Sigmoid colon (tissue), 6 donors: ENCODE measurements at regions not wholly inside any gene's neighbourhood (a gene's known extent, or its start where the extent isn't known, plus 50 kb on each side); places are given as distances from the start of the nearest gene placed in this dataset.

Source experiments
- DNase-seq: peaks from one replicate; pipeline ENCODE4 v3.0.0-alpha.2; 2019
- H3K27ac ChIP-seq, 4 donors: fragments of 200-600 bp; sonication (generic); one replicate each; pipeline ENCODE4 v1.5.1; 2016 to 2019; ENCODE audit warnings: mild to moderate bottlenecking in 1 of 4
- H3K27me3 ChIP-seq, 3 donors: fragments of 200-600 bp; sonication (generic); one replicate each; pipeline ENCODE4 v1.5.1; 2019; ENCODE audit warnings: mild to moderate bottlenecking in 1 of 3
- H3K36me3 ChIP-seq, 4 donors: fragments of 200-600 bp; sonication (generic); one replicate each; pipeline ENCODE4 v1.5.1; 2016 to 2019
- H3K4me1 ChIP-seq, 4 donors: fragments of 200-600 bp; sonication (generic); one replicate each; pipeline ENCODE4 v1.5.1; 2017 to 2019
- H3K4me3 ChIP-seq, 4 donors: fragments of 200-600 bp; sonication (generic); one replicate each; pipeline ENCODE4 v1.5.1; 2017 to 2019; ENCODE audit warnings: mild to moderate bottlenecking in 2 of 4, moderate library complexity in 1 of 4
- H3K9me3 ChIP-seq, 4 donors: fragments of 200-600 bp in 3 of 4; sonication (generic) in 3 of 4; one replicate each; pipeline versions ENCODE4 v1.5.1 to v1.6.1; 2013 to 2019
- EP300 ChIP-seq, 4 donors: sonication (generic); formaldehyde crosslinking; IDR thresholded peaks; one replicate each; pipeline ENCODE4 v1.6.1; 2017; ENCODE audit warnings: antibody characterized with exemption in 4 of 4
- POLR2A ChIP-seq, 2 donors: fragments of 450-650 bp; IDR thresholded peaks; one replicate each; pipeline ENCODE4 v1.6.1; 2016; ENCODE audit warnings: antibody characterized with exemption in 2 of 2, mild to moderate bottlenecking in 2 of 2, moderate library complexity in 2 of 2
- POLR2AphosphoS5 ChIP-seq, 4 donors: sonication (generic); formaldehyde crosslinking; IDR thresholded peaks; one replicate each; pipeline ENCODE4 v1.6.1; 2017; ENCODE audit warnings: antibody characterized with exemption in 4 of 4
- WGBS, 2 donors: extraction: QIAGEN DNeasy Blood & Tissue Kit; methylation state at CpG; one replicate each; pipeline ENCODE4 v1.1.7; 2013; 5-methylcytosine and 5-hydroxymethylcytosine counted together
- intact Hi-C: fragments of 100-400 bp; cut with DNase I; formaldehyde crosslinking; loops from one replicate; pipeline ENCODE4 v1.15.1; 2023
- TF ChIP-seq, protein P1 (sequence below), 4 experiments: fragments of 450-650 bp in 3 of 4; fragments of 200-600 bp in 1 of 4; IDR thresholded peaks; one replicate each; pipeline ENCODE4 v1.5.1; 2016 to 2019; ENCODE audit warnings: antibody characterized with exemption in 4 of 4, mild to moderate bottlenecking in 3 of 4, moderate library complexity in 2 of 4
- donor health status: healthy with polysubstance abuse.
- donor health status: healthy.

DNA sequence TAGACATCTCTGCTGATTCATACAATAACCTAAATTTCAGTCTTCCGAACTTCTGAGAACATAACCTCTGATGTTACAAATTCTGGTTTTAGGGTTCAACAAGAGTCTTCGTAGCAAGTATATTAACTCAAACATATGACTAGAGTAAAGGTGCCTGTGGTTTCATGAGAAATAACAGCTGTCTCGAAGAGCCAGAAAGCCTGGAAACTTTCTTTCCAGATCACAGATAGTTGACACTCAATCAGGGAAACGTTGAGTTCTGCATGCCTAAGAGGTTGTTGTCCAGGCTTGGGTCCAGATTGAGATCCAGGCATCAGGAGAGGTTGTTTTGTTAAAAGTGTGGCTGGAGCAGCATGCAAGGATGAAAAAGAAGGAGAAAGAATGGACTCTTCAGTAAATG, 790.1 kb upstream of the AMELY start:
- 64 to 76% methylated on average over 4 of the region's 4 CpGs for WGBS, 2 donors
- Histone ChIP-seq H3K9me3 (no peaks in the 10 kb centered on the region), H3K4me1 (peaks cover 0 to 19% (median 2%) of the 10 kb centered on the region in 4 donors), H3K27ac (no peak overlapping the region), H3K4me3 (no peak overlapping the region), H3K36me3 (no peaks in the 10 kb centered on the region), H3K27me3 (no peaks in the 10 kb centered on the region)
- DNase-seq = no peak
- TF ChIP-seq POLR2A (IDR thresholded peaks at IDR 0.05) (no peak), POLR2AphosphoS5 (IDR thresholded peaks at IDR 0.05) (peak in 1 of 4 donors; percentile 17)
- intact Hi-C loops = no loop called here

DNA sequence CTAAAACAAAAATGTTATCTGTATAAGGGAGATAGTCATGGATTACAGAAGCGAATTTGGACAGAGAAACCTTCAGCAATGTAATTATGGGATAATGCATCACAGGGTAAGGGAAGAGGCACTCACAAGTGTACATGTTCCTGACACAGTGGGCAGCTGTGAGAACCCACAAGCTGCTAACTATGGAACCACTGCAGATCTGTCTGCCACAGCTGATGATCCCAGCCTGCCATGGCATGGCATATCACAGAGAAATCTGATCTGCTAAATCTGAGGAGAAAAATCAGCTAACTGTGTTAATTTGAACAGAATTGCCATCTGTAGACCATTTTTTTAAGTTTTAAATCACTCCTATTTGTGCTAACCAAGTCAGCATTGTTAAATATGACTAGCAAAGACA, 786.0 kb upstream of the AMELY start:
- H3K4me3 ChIP-seq = no peak overlapping the region
- TF ChIP-seq POLR2AphosphoS5 (IDR thresholded peaks at IDR 0.05) (no peak), EP300 (IDR thresholded peaks at IDR 0.05) (no peak), POLR2A (IDR thresholded peaks at IDR 0.05) (no peak)
- TF ChIP-seq, protein P1, sequence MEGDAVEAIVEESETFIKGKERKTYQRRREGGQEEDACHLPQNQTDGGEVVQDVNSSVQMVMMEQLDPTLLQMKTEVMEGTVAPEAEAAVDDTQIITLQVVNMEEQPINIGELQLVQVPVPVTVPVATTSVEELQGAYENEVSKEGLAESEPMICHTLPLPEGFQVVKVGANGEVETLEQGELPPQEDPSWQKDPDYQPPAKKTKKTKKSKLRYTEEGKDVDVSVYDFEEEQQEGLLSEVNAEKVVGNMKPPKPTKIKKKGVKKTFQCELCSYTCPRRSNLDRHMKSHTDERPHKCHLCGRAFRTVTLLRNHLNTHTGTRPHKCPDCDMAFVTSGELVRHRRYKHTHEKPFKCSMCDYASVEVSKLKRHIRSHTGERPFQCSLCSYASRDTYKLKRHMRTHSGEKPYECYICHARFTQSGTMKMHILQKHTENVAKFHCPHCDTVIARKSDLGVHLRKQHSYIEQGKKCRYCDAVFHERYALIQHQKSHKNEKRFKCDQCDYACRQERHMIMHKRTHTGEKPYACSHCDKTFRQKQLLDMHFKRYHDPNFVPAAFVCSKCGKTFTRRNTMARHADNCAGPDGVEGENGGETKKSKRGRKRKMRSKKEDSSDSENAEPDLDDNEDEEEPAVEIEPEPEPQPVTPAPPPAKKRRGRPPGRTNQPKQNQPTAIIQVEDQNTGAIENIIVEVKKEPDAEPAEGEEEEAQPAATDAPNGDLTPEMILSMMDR (IDR thresholded peaks at IDR 0.05) = no peak
- WGBS, 2 donors = 89% methylated on average over 1 of the region's 1 CpG
- DNase-seq = no peak
- no peak overlapping the region for H3K27ac ChIP-seq
- H3K27me3 ChIP-seq = no peaks in the 10 kb centered on the region
- H3K9me3 ChIP-seq = no peaks in the 10 kb centered on the region
- H3K4me1 ChIP-seq = peaks cover 0 to 7% (median 2%) of the 10 kb centered on the region in 4 donors
- intact Hi-C loops = no loop called here
- no peaks in the 10 kb centered on the region for H3K36me3 ChIP-seq

DNA sequence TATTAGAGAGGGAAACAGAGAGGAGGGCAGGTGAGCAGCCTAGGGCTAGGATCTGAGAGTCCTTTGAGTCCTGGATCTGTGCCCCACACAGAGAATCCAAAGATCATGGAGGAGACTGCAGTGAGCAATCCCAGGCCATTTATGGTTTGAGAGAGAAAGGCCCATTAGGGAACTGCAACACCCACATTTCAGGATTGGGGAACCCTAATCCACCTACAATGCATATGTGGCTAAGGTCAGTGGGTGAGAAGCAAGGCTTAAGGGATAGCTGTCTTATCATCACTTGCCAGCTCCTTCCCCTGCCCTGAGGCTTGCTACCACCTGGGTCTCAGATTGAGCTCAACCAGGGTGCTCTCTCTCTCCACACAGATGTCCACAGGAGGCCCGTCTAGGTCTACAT, 781.1 kb upstream of the AMELY start:
- intact Hi-C loops = no loop called here
- Histone ChIP-seq H3K36me3 (no peaks in the 10 kb centered on the region), H3K27ac (no peak overlapping the region), H3K27me3 (no peaks in the 10 kb centered on the region), H3K4me1 (no peaks in the 10 kb centered on the region), H3K4me3 (no peak overlapping the region), H3K9me3 (no peaks in the 10 kb centered on the region)
- WGBS, 2 donors = 67 to 85% methylated on average over 1 of the region's 1 CpG
- DNase-seq = no peak
- TF ChIP-seq POLR2A (IDR thresholded peaks at IDR 0.05) (no peak), EP300 (IDR thresholded peaks at IDR 0.05) (no peak), POLR2AphosphoS5 (IDR thresholded peaks at IDR 0.05) (no peak)
- TF ChIP-seq, protein P1 (IDR thresholded peaks at IDR 0.05) = no peak

DNA sequence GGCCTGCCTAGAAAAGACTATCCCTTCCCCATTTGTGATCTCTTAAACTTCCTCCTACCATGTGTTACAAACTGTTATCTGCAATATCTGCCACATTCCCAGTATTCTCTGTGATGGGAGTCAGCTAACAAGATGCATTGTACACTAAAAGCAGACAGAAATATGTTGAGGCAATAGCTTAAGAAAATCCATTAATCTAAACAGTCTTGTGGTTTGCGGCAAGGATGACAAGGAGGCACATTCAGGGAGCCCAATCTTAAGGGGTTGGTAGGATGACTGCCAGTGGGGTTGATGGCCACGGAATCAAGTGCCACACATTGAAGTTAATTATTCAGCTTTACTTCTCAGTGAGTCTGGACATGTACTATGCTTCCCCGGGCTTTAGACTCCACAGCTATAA, 775.5 kb upstream of the AMELY start:
- no peaks in the 10 kb centered on the region for H3K9me3 ChIP-seq
- DNase-seq = no peak
- intact Hi-C loops = no loop called here
- no peak overlapping the region for H3K4me3 ChIP-seq
- no peaks in the 10 kb centered on the region for H3K27me3 ChIP-seq
- TF ChIP-seq EP300 (IDR thresholded peaks at IDR 0.05) = no peak
- TF ChIP-seq, protein P1 (IDR thresholded peaks at IDR 0.05) = no peak
- TF ChIP-seq POLR2AphosphoS5 (IDR thresholded peaks at IDR 0.05) = no peak
- TF ChIP-seq POLR2A (IDR thresholded peaks at IDR 0.05) = no peak
- 74 to 88% methylated on average over 3 of the region's 3 CpGs for WGBS, 2 donors
- H3K36me3 ChIP-seq = no peaks in the 10 kb centered on the region
- H3K4me1 ChIP-seq = no peaks in the 10 kb centered on the region
- no peak overlapping the region for H3K27ac ChIP-seq

DNA sequence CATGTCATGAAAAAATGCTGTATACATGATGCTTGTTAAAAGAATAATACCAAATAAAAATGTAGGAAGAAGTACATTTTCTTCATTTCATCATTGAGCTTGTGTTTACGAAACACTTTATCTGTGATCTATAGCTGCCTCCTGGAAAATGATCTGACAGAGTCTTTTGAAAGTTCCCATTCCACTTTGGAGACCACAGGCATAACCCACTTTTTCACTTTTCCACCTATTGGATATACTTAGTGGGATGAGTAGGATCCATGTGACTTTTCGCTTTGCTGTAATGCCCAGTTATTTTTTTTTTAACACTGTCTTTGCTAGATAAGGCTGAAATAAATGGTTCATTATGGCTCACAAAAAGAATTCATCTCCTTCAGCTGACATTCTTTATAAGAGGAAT, 773.0 kb upstream of the AMELY start:
- intact Hi-C loops = no loop called here
- H3K9me3 ChIP-seq = no peaks in the 10 kb centered on the region
- 91 to 92% methylated on average over 2 of the region's 2 CpGs for WGBS, 2 donors
- H3K4me1 ChIP-seq = no peaks in the 10 kb centered on the region
- no peak overlapping the region for H3K4me3 ChIP-seq
- no peak for DNase-seq
- TF ChIP-seq, protein P1 (IDR thresholded peaks at IDR 0.05) = no peak
- no peak for TF ChIP-seq POLR2A (IDR thresholded peaks at IDR 0.05)
- H3K27ac ChIP-seq = no peak overlapping the region
- no peaks in the 10 kb centered on the region for H3K36me3 ChIP-seq
- H3K27me3 ChIP-seq = no peaks in the 10 kb centered on the region
